ENCODE measurements at regions not wholly inside any gene's neighbourhood (a gene's known extent, or its start where the extent isn't known, plus 50 kb on each side); places are given as distances from the start of the nearest gene placed in this dataset.

DNA sequence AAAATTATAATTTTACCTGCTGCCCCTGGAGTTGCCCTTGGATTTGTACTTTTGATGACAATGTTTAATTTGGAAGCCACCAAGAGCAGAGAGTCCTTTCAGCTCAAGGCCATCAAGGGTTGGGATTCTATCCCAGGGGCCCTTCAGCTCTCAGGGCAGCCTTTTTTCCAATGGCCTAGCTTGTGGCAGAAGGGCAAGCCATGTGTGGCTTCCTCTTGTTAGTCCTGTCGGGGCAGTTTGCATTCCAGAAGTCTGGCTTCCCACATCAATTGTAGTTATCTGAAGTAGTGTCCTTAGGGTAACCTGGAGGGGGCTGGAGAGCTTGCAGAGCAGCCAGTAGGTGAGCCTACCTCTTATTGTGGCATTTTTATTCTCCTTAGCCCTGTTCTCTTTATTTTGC is 569.4 kb downstream of the TRAM1L1 start:
- TF ChIP-seq CEBPB (IDR thresholded peaks at IDR 0.05; ENCODE audit: low read depth, low read length): no peak
- TF ChIP-seq, protein P1, sequence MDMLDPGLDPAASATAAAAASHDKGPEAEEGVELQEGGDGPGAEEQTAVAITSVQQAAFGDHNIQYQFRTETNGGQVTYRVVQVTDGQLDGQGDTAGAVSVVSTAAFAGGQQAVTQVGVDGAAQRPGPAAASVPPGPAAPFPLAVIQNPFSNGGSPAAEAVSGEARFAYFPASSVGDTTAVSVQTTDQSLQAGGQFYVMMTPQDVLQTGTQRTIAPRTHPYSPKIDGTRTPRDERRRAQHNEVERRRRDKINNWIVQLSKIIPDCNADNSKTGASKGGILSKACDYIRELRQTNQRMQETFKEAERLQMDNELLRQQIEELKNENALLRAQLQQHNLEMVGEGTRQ (IDR thresholded peaks at IDR 0.05; ENCODE audit: low read depth, low read length): no peak
- TF ChIP-seq SMC3 (IDR thresholded peaks at IDR 0.05; ENCODE audit: low read depth, low read length): no peak
- no peak for TF ChIP-seq CTCF (conservative IDR thresholded peaks at IDR 0.05; ENCODE audit: low read depth, low read length)
- TF ChIP-seq NFE2L2 (IDR thresholded peaks at IDR 0.05; ENCODE audit: low read depth, low read length): no peak
- TF ChIP-seq POLR2A (IDR thresholded peaks at IDR 0.05; ENCODE audit: low read depth, low read length): no peak
- TF ChIP-seq CHD1 (IDR thresholded peaks at IDR 0.05; ENCODE audit: low read depth, low read length): no peak
- TF ChIP-seq MAZ (IDR thresholded peaks at IDR 0.05; ENCODE audit: borderline replicate concordance, low read depth, low read length): no peak
- no peak for TF ChIP-seq FOS (IDR thresholded peaks at IDR 0.05; ENCODE audit: low read depth, low read length)
- no peak for TF ChIP-seq RAD21 (IDR thresholded peaks at IDR 0.05; ENCODE audit: low read length)
- TF ChIP-seq MAFK (IDR thresholded peaks at IDR 0.05; ENCODE audit: low read depth, low read length): no peak

Measured in IMR-90 (cell line).